ENCODE measurements at regions not wholly inside any gene's neighbourhood (a gene's known extent, or its start where the extent isn't known, plus 50 kb on each side); places are given as distances from the start of the nearest gene placed in this dataset.

DNA sequence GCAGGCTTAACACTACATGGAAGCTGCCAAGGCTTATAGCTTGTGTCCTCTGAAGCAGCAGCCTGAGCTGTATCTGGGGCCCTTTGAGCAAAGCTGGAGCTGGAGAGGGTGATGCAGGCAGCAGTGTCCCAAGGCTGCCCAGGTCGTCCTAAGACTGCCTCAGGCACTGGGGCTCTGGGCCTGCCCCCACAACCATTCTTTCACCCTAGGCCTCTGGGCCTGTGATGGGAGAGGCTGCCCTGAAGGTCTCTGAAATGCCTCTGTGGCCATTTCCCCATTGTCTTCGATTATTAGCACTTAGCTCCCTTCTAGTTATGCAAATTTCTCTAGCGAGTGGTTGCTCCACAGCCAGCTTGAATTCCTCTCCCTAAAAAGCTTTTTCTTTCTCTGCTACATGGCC lies 142.0 kb downstream of the LRIG2 start:
- Histone ChIP-seq H3K27me3 (replicated peaks) (peaks cover 2% of the 10 kb centered on the region), H3K36me3 (replicated peaks) (no peaks in the 10 kb centered on the region), H3K27ac (no peak overlapping the region), H3K4me3 (ENCODE audit: low read depth, low read length) (no peak overlapping the region)
- DNase-seq = no peak
- TF ChIP-seq, protein P1, sequence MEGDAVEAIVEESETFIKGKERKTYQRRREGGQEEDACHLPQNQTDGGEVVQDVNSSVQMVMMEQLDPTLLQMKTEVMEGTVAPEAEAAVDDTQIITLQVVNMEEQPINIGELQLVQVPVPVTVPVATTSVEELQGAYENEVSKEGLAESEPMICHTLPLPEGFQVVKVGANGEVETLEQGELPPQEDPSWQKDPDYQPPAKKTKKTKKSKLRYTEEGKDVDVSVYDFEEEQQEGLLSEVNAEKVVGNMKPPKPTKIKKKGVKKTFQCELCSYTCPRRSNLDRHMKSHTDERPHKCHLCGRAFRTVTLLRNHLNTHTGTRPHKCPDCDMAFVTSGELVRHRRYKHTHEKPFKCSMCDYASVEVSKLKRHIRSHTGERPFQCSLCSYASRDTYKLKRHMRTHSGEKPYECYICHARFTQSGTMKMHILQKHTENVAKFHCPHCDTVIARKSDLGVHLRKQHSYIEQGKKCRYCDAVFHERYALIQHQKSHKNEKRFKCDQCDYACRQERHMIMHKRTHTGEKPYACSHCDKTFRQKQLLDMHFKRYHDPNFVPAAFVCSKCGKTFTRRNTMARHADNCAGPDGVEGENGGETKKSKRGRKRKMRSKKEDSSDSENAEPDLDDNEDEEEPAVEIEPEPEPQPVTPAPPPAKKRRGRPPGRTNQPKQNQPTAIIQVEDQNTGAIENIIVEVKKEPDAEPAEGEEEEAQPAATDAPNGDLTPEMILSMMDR (IDR thresholded peaks at IDR 0.05; ENCODE audit: low read depth, low read length, missing control alignments) = no peak
- in situ Hi-C loops (cut with HindIII; ENCODE audit: low pct_ligation_motif_present, low sequenced_read_pairs) = no loop called here

DNA sequence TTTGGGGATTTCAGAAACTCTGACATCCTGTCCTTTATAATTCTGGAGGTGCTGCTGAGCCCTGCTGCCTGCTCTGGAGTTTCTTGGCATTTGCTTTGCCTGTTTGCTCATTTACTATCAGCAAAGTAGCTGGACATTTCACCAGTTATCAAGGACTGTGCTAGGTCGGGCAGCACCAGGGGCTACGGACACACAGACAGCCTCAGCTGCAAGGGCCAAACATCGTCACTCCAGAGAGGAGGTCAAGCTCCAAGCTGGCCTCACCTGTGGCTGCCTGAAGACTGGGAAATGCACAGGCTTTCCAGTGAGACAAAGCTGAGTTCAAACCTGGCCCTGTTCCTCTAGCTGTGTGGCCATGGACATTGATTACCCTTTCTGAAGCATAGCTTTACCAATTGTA lies 143.7 kb downstream of the LRIG2 start:
- H3K27ac ChIP-seq = no peak overlapping the region
- H3K36me3 ChIP-seq (replicated peaks) = no peaks in the 10 kb centered on the region
- H3K27me3 ChIP-seq (replicated peaks) = peaks cover 2% of the 10 kb centered on the region
- in situ Hi-C loops (cut with HindIII; ENCODE audit: low pct_ligation_motif_present, low sequenced_read_pairs) = no loop called here
- no peak for DNase-seq
- TF ChIP-seq, protein P1 (IDR thresholded peaks at IDR 0.05; ENCODE audit: low read depth, low read length, missing control alignments) = no peak
- H3K4me3 ChIP-seq (ENCODE audit: low read depth, low read length) = no peak overlapping the region

DNA sequence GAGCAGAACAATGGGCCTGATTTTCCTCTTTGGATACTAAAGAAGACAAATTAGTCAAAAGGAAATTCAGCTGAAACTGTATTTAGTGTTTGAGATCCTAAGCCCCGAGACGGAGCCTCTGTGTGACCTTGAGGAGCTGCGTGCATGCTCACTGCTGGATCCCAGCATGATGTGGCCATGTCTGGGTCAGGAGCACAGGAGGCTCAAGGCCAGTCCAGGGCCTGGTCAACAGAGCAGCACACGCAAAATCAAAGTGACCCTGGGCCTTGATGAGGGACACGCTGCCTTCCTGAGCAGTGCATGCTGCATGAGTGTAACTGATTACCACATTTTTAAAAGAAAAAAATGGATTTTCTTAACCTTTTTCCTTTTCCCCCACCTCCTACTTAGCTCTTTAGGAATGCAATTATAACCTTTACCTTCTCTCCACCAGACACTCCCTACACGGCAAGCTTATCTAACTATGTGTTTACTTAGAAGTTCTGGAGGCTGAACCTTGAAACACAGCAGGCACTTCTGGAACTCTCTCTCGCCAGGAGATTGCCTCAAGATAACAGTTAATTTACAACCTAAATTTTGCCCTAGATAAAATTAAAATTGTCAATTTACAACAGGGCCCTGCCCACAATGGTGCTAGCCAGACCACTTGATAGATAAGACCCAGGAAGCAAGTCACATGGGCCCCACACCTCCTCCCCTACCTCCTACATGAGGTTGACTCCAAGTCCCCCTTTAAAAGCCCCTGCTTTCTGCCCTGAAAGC lies 144.6 kb downstream of the LRIG2 start:
- no peaks in the 10 kb centered on the region for H3K36me3 ChIP-seq (replicated peaks)
- in situ Hi-C loops (cut with HindIII; ENCODE audit: low pct_ligation_motif_present, low sequenced_read_pairs) = no loop called here
- H3K4me3 ChIP-seq (ENCODE audit: low read depth, low read length) = no peak overlapping the region
- no peak overlapping the region for H3K27ac ChIP-seq
- peaks cover 2% of the 10 kb centered on the region for H3K27me3 ChIP-seq (replicated peaks)
- TF ChIP-seq, protein P1 (IDR thresholded peaks at IDR 0.05; ENCODE audit: low read depth, low read length, missing control alignments) = no peak
- DNase-seq = no peak

DNA sequence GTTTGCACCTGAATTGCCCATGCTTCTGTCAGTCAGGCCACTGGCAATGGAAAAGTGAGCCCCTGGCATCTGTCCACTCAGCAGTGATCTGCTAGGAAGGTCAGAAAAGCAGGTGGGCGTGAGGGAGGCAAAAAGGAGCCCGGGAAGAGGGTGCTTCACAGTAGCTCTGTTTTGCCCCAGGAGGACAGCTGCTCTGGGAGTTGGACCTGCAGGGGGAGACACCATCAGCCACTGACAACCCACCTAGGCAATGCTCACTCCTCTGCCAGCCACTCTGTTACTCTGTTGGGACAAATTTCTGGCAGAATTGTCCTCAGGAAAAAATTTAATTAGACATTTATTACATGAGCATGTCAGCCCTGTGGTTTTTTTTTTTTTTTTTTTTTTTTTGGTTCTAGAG lies 146.4 kb downstream of the LRIG2 start:
- no peak for DNase-seq
- Histone ChIP-seq H3K27me3 (replicated peaks) (peaks cover 2% of the 10 kb centered on the region), H3K4me3 (ENCODE audit: low read depth, low read length) (no peak overlapping the region), H3K27ac (no peak overlapping the region), H3K36me3 (replicated peaks) (no peaks in the 10 kb centered on the region)
- TF ChIP-seq, protein P1 (IDR thresholded peaks at IDR 0.05; ENCODE audit: low read depth, low read length, missing control alignments) = peak; percentile 61
- in situ Hi-C loops (cut with HindIII; ENCODE audit: low pct_ligation_motif_present, low sequenced_read_pairs) = no loop called here

DNA sequence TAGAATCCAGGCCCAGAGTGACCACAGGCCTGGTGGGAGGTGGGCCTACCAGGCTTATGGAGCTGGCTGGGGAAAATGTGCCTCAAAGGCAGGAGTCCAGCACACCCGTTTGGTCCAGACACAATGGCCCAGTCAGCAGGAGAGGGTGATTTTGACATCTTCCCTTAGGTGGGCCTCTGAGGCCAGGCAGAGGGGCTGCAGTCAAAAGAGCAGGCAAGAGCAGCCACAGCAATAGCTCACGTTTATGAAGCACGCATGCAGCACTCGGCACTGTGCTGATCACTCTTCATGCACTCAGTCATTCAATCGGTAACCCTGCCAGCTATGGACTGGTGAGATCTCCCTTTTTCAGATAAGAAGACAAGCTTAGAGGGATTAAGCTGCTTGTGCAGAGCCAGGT lies 146.8 kb downstream of the LRIG2 start:
- no peak for DNase-seq
- Histone ChIP-seq H3K36me3 (replicated peaks) (no peaks in the 10 kb centered on the region), H3K27me3 (replicated peaks) (peaks cover 2% of the 10 kb centered on the region), H3K4me3 (ENCODE audit: low read depth, low read length) (no peak overlapping the region), H3K27ac (no peak overlapping the region)
- TF ChIP-seq, protein P1 (IDR thresholded peaks at IDR 0.05; ENCODE audit: low read depth, low read length, missing control alignments) = no peak
- in situ Hi-C loops (cut with HindIII; ENCODE audit: low pct_ligation_motif_present, low sequenced_read_pairs) = no loop called here

DNA sequence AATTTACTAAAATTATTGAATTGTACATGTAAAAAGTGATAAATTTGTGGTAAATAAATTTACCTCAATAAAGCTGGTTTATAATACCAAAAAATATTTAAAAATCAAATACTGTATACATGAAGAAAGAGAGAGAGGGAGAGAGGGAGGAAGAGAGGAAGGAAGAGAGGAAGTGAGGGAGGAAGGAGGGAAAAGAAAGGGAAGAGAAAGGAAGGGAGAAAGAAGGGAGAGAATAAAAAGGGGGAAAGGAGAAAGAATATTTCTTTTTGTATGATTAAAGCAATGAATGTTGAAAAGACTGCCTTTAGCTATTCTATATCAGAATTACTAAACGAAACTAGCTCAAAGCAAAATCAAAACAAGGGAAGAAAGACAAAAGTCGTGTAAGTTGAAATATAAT lies 150.0 kb downstream of the LRIG2 start:
- in situ Hi-C loops (cut with HindIII; ENCODE audit: low pct_ligation_motif_present, low sequenced_read_pairs) = no loop called here
- Histone ChIP-seq H3K27ac (no peak overlapping the region), H3K4me3 (ENCODE audit: low read depth, low read length) (no peak overlapping the region), H3K36me3 (replicated peaks) (no peaks in the 10 kb centered on the region), H3K27me3 (replicated peaks) (no peaks in the 10 kb centered on the region)
- DNase-seq = no peak
- TF ChIP-seq, protein P1 (IDR thresholded peaks at IDR 0.05; ENCODE audit: low read depth, low read length, missing control alignments) = no peak

Data from brain microvascular endothelial cell (primary cell).